Right ventricle myocardium inferior (tissue), 1 donor: ENCODE measurements at regions not wholly inside any gene's neighbourhood (a gene's known extent, or its start where the extent isn't known, plus 50 kb on each side); places are given as distances from the start of the nearest gene placed in this dataset.
A peak's percentile ranks its signal among the peaks of the same experiment; 100 is the strongest.

ENCODE experiments used
- ATAC-seq: fragments of 200-7000 bp; cut with Tn5 transposase; one replicate; pipeline ENCODE4 v1.9.1; 2020; ENCODE audit warnings: mild to moderate bottlenecking, moderate library complexity
- DNase-seq: peaks from one replicate; pipeline ENCODE4 v3.0.0; 2021; ENCODE audit errors: missing footprints
- intact Hi-C: fragments of 100-400 bp; cut with DNase I; formaldehyde crosslinking; loops from one replicate; pipeline ENCODE4 v1.11.0; 2022
- donor health status: DM: no; HTN: yes; CAD: no; lungs with severe emphysema.

- intact Hi-C loops, result no loop called here
- no peak for DNase-seq
- ATAC-seq, result no peak
Measured at GRCh38 chr6:89028774-89029173, 51.8 kb upstream of the PNRC1 start.

GRCh38 chr6:89027756-89028155 is 52.8 kb upstream of the PNRC1 start:
- DNase-seq (no peak), ATAC-seq (no peak)
- intact Hi-C loops, result no loop called here

- peak; percentile 48 for ATAC-seq
Measured at GRCh38 chr6:89026151-89026550, 54.4 kb upstream of the PNRC1 start.

GRCh38 chr6:89025633-89026032 is 54.9 kb upstream of the PNRC1 start:
- intact Hi-C loops, result no loop called here
- DNase-seq (no peak), ATAC-seq (no peak)

More at GRCh38 chr6:89026151-89026550, 54.4 kb upstream of the PNRC1 start:
- intact Hi-C loops, result no loop called here
- DNase-seq, result no peak

GRCh38 chr6:89024456-89024855 is 56.1 kb upstream of the PNRC1 start:
- no peak for DNase-seq
- peak; percentile 38 for ATAC-seq

GRCh38 chr6:89023591-89024441 is 56.7 kb upstream of the PNRC1 start:
- ATAC-seq (peak; percentile 83), DNase-seq (no peak)
- intact Hi-C loops, result loop anchor here (5.0 kb wide), 1 partner anchor 58 kb away; the partner anchor contains the start of gene PNRC1

More at GRCh38 chr6:89024456-89024855, 56.1 kb upstream of the PNRC1 start:
- intact Hi-C loops, result loop anchor here (5.0 kb wide), 1 partner anchor 58 kb away; the partner anchor contains the start of gene PNRC1

GRCh38 chr6:89022798-89023197 is 57.8 kb upstream of the PNRC1 start:
- intact Hi-C loops, result loop anchor here (5.0 kb wide), 1 partner anchor 60 kb away; the partner anchor contains the start of gene PNRC1

GRCh38 chr6:89021629-89022028 is 58.2 kb upstream of the RNGTT start:
- ATAC-seq, result no peak
- intact Hi-C loops, result loop anchor here (5.0 kb wide), 1 partner anchor 61 kb away; the partner anchor contains the start of gene PNRC1
- no peak for DNase-seq

More at GRCh38 chr6:89022798-89023197, 57.8 kb upstream of the PNRC1 start:
- ATAC-seq (no peak), DNase-seq (no peak)

- intact Hi-C loops, result no loop called here
- DNase-seq (no peak), ATAC-seq (no peak)
Measured at GRCh38 chr6:89015971-89016370, 52.6 kb upstream of the RNGTT start.

- intact Hi-C loops, result no loop called here
- ATAC-seq (no peak), DNase-seq (no peak)
Measured at GRCh38 chr6:89013438-89013837, 50.0 kb upstream of the RNGTT start.
